GM19467 (cell line): ENCODE measurements at regions not wholly inside any gene's neighbourhood (a gene's known extent, or its start where the extent isn't known, plus 50 kb on each side); places are given as distances from the start of the nearest gene placed in this dataset.

Source experiments
- ATAC-seq: cut with Tn5 transposase; IDR thresholded peaks from one replicate; pipeline ENCODE4 v1.9.1; 2021; ENCODE audit warnings: mild to moderate bottlenecking, moderate library complexity; ENCODE audit not compliant: unreplicated experiment

GRCh38 chr16:50932348-50932935 lies 190.6 kb downstream of the CYLD start:
- no peak for ATAC-seq

DNA sequence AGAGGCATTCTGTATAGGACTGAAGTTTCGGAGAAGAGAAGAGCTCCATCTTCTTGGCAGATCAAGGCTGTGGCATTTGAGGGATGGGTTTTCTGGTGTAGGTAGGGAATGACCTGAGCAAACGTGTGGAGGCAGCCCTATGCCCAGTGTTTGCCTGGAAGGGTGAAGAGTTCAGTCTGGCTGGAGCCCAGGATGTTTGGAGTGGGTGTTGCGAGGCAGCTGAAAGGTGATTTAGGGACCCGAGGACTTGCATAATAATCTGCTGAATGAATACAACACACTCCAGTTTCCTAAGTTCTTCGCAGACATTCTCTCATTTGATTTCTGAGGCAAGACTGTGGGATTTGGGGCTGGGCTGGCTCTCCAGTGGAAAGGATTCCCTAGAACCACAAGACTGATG lies 186.2 kb downstream of the CYLD start:
- no peak for ATAC-seq

DNA sequence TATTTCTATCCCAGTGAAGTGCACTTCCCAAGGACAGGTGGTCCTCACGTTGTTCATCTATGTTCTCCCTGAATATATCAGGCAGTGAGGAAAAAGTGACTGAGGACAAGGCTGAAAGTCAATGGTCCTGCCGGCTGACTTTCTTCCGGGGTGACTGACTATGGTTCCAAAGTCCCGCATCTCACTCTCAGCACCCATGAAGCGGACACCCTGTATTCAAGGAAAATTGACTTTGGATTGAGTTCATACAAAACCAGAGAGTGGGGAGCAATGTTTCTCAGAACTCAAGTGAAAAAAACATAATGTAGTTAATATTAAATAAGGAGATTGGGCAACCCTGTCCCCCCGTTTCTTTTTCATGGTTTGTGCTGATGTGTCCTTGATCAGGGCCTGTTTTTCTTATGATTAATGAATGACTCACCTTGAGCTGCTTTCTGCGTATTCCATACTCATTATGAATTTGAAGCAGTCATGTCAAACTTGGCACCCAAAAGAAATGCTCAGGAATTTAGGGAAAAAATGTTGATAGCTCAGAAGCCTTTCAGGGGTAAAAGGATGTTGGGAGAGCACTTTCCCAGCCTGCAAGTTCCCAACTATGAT lies 184.0 kb downstream of the CYLD start:
- no peak for ATAC-seq

- no peak for ATAC-seq
Measured at GRCh38 chr16:50924759-50925545, 183.1 kb downstream of the CYLD start.

- ATAC-seq, result no peak
Measured at GRCh38 chr16:50917950-50918703, 176.2 kb downstream of the CYLD start.

- ATAC-seq, result no peak
Measured at GRCh38 chr16:50916040-50916439, 174.2 kb downstream of the CYLD start.

- no peak for ATAC-seq
Measured at GRCh38 chr16:50915120-50915519, 173.2 kb downstream of the CYLD start.

DNA sequence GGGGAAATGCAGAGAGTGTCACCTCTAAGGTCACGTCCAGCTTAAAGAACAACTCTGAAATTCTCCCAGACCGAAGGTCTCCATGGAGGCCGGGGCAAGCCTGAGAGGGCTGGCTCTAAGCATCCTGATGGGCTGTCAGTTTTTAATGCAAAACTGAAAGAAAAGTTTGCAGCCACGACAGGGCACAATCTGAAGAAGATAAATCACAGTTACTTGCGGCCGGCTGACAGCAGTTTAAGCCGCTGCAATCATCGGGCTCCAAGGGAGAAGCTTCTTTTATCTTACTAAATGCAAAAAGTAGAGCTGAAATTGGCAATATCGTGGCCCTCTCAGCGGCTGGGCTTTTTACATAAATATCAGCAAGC lies 168.8 kb downstream of the CYLD start:
- ATAC-seq, result no peak

- no peak for ATAC-seq
Measured at GRCh38 chr16:50909831-50910735, 168.2 kb downstream of the CYLD start.

DNA sequence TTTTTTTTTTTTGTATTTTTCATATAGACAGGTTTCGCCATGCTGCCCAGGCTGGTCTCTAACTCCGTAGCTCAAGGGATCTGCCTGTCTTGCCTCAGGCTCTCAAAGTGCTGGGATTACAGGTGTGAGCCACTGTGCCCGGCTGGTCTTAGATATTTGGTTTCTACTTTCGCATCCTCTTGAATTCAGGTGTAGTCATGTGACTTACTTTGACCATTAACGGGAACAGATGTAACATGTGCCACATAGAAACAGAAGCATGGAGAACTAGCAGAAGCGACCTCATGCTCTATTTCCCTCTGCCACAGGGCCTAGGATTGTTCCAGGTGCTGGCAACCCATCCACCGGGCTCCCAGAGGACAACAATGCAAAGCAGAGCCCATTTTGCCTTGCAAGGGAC lies 166.6 kb downstream of the CYLD start:
- ATAC-seq, result no peak

DNA sequence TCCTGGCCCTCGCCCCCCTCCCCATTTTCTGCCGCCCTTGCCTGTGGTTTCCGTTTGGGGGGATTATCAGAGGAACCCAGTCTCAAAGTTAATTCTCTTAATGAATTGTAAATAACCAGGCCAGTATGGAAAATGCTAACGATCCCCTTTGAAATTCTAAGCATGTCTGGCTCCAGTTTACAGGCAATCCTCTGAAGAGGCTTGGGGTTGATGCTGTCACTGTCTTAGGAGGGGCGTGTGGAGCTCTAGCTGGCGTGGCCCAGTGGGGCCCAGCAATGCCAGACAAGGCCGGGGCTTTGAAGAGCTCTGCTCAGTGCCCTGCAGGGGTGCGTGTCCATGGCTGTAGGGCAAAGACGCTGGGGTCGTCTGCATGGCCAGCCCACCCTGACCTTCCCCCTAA lies 164.6 kb downstream of the CYLD start:
- no peak for ATAC-seq

DNA sequence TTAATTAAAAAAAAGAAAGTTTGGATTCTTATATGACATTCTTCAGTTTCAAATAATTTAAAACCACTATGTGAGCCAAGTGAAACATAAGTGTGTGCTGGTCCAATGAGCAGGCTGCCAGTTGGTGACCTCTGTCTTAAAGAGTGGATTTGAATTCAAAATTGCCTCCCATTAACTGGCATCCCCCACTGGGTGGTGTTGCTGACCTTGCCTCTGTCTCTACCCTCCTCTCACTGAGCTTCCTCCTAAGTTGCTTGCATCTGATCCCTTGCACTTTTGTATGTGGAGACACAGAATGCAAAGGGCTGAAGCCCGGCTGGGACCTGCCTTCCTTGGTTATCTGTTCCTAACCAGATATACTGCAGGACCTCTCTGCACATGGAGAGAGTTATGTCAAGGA lies 160.6 kb downstream of the CYLD start:
- ATAC-seq, result no peak

DNA sequence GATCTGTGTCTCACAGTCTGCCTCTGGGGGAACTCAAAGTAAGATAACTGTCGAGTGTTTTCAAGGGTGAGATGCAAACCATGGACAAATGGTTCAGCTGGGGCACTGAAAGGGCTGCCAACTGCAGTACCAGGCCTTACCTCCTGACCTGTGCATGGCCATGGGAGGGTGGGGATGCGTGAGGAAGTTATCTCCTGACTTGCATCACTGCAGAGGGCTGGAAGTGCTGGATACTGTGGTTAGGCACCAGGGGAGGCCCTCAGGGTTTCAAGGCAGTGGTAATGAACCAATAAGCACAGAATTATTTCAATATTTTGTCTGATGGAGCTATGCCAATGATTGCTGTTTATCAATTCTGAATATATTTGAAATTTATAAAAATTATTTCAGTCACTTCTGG lies 159.2 kb downstream of the CYLD start:
- no peak for ATAC-seq

DNA sequence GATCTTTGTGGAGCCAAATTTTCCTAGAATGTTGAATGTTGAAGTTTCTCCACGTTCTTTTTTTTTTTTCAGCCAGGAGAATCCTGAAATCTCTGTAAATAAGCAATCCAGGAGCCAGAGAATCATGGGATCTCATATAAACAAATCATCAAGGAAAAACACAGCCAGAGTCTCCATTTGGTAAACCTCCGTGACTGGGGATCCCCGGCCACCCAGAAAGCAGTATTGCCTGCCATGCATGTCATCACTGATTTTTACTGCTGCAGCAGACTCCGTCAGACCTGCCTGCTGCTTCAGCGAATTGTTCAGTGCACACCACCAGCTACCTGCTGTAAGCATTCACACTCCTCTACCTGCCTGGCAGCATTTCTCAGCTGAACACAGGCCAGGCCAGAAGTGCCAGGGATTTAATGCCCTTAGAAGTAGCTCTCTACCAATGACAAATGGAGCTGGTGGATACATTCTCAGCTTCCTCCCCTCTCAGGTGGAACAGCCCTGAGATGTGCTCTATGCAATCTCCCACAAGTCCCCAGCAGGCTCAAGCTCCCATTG lies 158.6 kb downstream of the CYLD start:
- ATAC-seq, result no peak

DNA sequence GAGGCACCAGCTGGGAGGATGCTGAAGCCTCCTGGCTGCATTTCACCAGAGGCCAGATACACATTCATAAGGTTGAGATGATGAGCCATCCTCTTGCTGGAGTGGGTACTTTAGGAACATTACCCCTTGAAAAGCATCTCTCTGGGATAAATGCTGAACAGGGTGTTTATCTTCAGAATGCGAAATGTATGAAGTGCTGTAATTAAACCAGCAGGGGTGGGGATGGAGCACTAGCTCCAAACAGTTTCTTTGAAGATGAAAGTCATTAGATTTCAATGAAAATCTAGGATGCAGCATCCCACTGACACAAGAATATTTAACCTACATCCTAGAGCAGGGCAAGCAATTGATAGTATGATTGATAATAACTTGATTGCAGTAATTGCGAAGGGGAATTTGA lies 158.1 kb downstream of the CYLD start:
- ATAC-seq, result no peak

GRCh38 chr16:50889746-50890145 lies 147.9 kb downstream of the CYLD start:
- no peak for ATAC-seq

GRCh38 chr16:50889276-50889675 lies 147.4 kb downstream of the CYLD start:
- ATAC-seq, result no peak

- no peak for ATAC-seq
Measured at GRCh38 chr16:50888486-50889261, 146.8 kb downstream of the CYLD start.

GRCh38 chr16:50887500-50888298 lies 145.8 kb downstream of the CYLD start:
- no peak for ATAC-seq
